Pulmonary artery endothelial cell (primary cell): ENCODE measurements at regions not wholly inside any gene's neighbourhood (a gene's known extent, or its start where the extent isn't known, plus 50 kb on each side); places are given as distances from the start of the nearest gene placed in this dataset.

Experiments
- DNase-seq: peaks from one replicate; pipeline ENCODE4 v3.0.0-alpha.2; 2011; ENCODE audit warnings: low read depth, low spot score

DNA sequence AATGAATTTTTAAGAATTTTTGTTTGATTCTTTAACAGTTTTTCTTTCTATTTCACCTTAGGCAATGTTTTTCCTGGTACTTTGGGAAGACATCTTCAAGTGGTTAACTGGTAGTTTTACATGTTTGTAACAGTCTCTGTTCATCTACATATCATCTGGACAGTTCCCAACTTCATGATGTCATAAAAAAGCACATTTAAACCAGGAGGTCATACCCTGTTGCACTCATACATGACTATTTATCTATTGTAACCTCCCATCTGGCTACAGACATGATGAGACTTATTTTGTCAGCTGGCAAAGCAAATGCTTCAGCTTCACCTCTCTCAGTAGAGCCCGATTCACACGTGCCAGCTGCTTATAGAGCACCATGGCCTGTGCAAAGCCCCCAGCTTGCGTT, 99.8 kb upstream of the YPEL5 start:
- DNase-seq, result no peak

DNA sequence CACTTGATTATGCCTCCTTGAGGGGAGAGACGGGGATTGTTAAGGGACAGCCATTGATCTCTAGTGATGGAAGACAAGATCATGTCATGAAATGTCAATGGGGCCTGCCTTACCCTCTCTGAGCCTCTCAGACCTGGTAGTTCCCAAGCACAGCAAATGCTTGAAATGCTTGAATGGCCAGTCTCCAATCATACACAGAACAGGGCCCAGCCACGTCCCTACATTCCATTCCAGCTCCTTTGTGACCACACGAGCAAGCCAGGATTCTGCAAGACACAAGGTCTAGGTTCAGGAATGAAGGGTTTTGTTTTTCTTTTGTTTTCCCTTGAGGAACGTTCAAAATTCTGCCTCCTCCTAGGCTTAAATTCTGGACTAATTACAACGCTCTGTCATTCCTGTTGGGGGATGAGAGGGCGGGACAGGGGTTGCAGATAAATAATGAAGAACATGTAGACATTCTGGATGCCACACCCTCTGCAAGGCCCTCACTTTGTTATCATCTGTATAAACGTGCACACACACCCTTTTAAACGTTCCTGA, 98.1 kb upstream of the YPEL5 start:
- no peak for DNase-seq

DNA sequence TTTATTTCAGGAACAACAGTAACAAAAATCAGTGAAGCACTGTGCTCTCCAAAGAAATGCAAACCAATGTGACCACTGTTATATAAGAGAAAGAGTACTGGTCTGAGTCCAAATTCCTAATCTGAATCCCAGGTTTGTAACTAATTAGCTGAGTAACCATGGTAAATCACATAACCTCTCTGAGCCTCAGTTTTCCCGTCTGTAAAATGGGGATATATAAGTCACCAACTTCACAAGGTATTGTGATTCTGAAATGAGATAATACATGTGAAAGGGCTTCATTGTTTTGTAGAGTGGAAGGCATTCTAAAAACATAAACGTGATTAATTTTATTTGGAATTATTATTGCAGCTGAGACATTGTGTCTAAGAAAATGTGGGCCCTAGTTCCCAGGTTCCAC, 91.3 kb upstream of the YPEL5 start:
- DNase-seq, result no peak

DNA sequence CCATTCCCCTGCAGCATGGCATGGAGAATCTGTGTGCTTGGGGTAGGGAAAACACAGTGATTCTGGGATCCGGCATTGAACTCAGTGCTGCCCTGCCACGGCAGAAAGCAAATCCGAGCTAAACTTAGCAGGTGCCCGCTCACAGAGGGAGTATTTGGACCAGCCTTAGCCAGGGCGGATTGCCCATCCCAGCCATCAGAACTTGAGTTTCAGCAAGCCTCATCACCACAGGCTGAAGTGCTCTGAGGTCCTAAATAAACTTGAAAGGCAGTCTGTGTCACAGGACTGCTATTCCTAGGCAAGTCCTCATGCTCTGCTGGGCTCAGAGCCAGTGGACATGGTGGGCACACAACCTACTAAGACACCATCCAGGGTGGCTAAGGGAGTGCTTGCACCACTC, 86.2 kb upstream of the YPEL5 start:
- DNase-seq, result no peak

DNA sequence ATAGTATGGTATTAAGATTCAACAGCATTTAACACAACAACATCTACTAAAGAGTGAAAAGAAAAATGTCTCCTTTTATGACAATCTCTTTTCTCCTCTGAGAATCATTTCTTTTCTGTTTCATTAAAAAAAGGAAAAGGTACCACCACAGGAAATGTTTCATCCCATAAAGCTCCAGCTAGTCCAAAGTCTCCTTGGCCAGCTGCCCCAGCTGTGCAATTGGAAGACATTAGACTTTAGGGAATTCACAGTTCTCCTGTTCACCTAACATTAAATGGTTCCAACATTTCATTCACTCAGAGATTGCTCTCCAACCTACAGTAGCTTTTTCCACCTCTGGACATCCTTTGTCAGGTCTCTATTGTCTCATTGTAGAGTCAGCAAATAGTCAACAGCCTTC, 78.7 kb upstream of the YPEL5 start:
- DNase-seq, result no peak

DNA sequence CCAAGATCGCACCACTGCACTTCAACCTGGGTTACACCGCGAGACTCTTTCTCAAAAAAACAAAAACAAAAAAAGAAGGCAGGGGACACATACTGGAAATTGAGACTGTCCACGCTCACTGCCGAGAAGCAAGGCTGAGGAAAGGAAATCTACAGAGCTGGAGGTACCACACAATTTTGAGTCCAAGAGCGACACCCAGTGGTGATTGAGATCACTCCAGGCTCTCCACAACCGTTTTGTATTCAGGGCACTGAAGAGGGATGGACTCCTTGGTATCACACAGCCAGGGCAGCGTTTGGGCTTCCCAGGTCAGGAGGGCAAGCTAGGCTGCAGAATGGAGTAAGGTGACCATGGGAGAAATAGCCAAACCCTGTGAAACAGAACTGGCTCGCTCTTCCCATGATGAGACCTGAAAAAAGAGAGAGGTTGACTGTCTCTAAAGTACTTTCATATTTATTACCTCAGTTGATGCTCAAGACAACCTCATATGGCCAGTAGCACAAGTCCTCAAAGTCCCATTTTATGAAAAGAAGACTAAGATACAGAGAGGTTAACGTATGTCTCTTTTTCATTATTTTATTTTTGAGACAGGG, 74.5 kb upstream of the YPEL5 start:
- peak; percentile 17 for DNase-seq

DNA sequence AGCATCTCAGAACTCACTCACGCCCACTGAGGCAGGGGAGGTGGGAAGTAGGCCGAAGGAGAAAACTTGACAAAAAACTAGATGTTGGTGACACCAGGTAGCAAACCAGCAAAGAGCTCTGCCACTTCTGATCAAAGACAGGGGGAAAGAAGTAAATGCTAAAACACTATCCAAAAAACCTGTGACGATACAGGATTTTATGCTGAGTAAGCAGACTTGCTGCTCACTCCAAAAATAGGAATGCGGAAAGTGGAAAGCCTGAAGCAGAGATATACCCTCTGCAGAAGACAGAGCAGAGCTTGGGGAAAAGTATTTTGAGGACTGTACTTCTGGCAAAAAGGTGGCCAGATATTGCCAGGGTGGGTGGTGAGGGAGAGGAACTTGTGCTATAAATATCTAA, 73.3 kb upstream of the YPEL5 start:
- DNase-seq, result no peak

DNA sequence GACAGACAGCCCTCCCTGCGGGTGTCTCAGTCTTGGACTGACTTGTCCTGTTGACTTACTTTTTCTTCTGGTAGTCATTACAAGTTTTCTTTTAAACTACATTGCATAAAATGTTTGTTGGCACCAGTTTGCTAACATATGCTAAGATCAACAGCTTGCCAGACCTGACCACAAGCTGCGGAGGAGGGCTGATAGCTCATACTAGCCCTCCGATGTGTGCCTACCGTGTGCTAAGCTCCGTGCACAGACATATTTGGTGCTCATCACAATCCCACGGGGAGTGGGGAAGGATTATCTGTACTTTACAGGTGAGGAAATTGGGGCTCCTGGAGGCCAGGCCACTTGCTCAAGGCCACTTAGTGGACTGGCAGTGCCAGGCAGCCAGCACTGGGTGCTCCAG, 72.8 kb upstream of the YPEL5 start:
- DNase-seq, result no peak

DNA sequence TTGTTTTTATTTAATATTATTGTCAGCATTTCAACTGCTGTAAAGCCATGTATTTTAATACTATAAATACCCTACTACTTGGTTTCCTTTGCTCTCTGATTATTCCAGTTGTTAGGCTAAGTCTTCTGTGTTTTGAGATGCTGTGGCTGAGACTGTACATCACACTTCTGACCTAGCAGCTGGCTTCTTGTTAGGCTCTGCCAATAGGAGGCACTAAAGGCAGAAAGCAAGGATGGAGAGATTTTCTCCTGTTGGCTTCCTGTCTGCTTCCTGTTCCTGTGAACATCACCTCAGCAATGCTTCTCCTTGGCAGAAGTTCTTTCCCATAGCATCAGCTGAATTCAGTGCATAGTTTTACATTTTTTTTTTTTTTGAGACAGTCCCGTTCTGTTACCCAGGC, 68.3 kb upstream of the YPEL5 start:
- no peak for DNase-seq

DNA sequence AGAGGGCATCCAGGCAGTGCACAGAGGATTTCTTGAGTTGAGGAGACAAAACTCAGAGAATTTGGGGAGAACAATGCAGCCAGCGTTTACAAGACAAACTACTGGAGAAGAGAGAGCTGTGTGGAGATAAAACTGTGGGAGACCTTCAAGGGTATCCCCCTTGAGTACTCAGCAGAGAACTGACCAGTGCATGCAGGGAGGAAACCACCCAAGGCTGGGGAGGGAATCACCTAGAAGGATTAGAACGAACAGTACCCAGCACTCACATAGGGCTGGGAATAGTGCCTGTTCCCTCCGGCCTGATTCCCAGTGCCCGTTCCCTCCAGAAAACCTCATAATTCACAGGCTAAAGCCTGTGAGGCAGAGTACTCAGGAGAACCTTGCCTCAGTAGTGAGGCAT, 61.9 kb upstream of the YPEL5 start:
- no peak for DNase-seq

DNA sequence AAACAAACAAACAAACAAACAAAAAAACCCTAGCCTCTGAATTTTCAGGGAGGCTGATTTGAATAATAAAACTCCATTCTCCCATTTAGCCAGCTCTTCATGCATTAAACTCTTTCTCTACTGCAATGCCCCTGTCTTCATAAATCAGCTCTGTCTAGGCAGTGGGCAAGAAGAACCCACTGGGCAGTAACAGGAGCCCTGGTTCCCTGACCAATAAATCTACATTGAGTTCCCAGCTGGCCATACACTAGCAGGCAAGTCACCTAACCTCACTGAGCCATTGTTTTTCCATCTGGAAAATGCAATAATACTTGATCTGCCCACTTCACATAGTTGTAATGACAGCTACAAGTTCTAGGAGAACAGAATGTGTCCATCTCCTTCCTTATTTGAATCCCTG, 57.6 kb upstream of the YPEL5 start:
- no peak for DNase-seq

DNA sequence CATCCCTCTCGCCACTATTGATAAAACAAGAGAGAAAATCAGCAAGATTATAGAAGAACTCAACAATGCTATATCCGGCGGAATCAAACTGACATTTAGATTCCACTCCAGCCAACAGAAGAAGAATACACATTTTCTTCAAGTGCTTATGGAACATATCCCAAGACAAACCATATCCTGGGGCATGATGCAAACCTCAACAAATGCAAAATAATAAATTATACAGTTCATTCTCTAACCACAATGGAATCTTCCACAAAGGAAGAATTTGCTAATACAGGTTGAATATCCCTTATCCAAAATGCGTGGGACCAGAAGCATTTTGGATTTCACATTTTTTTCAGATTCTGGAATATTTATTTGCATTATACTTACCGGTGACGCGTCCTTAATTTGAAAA, 51.4 kb upstream of the YPEL5 start:
- no peak for DNase-seq

DNA sequence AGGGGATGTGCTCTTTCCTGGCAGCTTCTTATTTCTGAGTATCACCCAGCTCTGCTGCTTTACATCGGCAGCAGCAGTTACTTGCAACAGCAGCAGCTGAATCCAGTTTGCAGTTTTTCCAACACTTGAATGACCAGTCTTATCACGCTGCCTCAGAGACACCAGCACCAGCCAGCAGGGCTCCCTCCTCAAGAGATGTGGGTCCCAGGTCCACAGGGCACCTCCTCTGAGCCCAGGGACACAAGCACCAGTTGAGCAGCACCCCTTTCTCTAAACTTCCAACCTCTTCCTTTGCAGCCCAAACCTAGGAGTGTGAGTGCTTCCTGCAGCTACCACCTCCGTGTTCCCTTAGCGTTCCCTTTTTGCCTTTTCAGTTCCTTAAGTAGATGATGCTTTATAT, 50.4 kb upstream of the YPEL5 start:
- no peak for DNase-seq
